ENCODE measurements at regions not wholly inside any gene's neighbourhood (a gene's known extent, or its start where the extent isn't known, plus 50 kb on each side); places are given as distances from the start of the nearest gene placed in this dataset.

GRCh38 chr1:112046630-112047029 lies 57.2 kb upstream of the KCND3 start:
- TF ChIP-seq EZH2phosphoT487 (IDR thresholded peaks at IDR 0.05) (no peak), CTCF (IDR thresholded peaks at IDR 0.05) (no peak), EZH2 (IDR thresholded peaks at IDR 0.05) (no peak)
- no peaks in the 10 kb centered on the region for H3K79me2 ChIP-seq (ENCODE audit: low read depth)
- H2AFZ ChIP-seq (replicated peaks) = no peak overlapping the region
- Mint-ChIP-seq H3K27ac (no peak overlapping the region), H3K9me3 (no peaks in the 10 kb centered on the region), H3K4me1 (no peaks in the 10 kb centered on the region), H3K36me3 (no peaks in the 10 kb centered on the region), H3K4me3 (no peak overlapping the region), H3K27me3 (ENCODE audit: insufficient read depth, low read depth) (peaks cover 2% of the 10 kb centered on the region)
- H3K9me3 ChIP-seq (ENCODE audit: low read depth) = no peaks in the 10 kb centered on the region
- no peaks in the 10 kb centered on the region for H4K20me1 ChIP-seq (ENCODE audit: low read depth)
- H3K36me3 ChIP-seq = no peaks in the 10 kb centered on the region
- H3K4me3 ChIP-seq = no peak overlapping the region
- no peaks in the 10 kb centered on the region for H3K27me3 ChIP-seq
- no peaks in the 10 kb centered on the region for H3K4me1 ChIP-seq
- no peak for DNase-seq (ENCODE audit: low spot score)
- H3K27ac ChIP-seq = no peak overlapping the region
- no peak overlapping the region for H3K9ac ChIP-seq
- H3K4me2 ChIP-seq = no peak overlapping the region
- H3F3A ChIP-seq (ENCODE audit: low read depth) = no peaks in the 10 kb centered on the region

- H3K36me3 ChIP-seq = no peaks in the 10 kb centered on the region
- no peak overlapping the region for H3K27ac ChIP-seq
- H3K4me3 ChIP-seq = no peak overlapping the region
- no peak overlapping the region for H3K9ac ChIP-seq
- H3K36me3 Mint-ChIP-seq = no peaks in the 10 kb centered on the region
- DNase-seq (ENCODE audit: low spot score) = peak; percentile 11
- H3F3A ChIP-seq (ENCODE audit: low read depth) = no peaks in the 10 kb centered on the region
- H3K27ac Mint-ChIP-seq = no peak overlapping the region
- H3K4me1 Mint-ChIP-seq = no peaks in the 10 kb centered on the region
- no peaks in the 10 kb centered on the region for H4K20me1 ChIP-seq (ENCODE audit: low read depth)
- H2AFZ ChIP-seq (replicated peaks) = no peak overlapping the region
- no peaks in the 10 kb centered on the region for H3K27me3 ChIP-seq
- no peaks in the 10 kb centered on the region for H3K9me3 Mint-ChIP-seq
- no peak overlapping the region for H3K4me3 Mint-ChIP-seq
- H3K4me1 ChIP-seq = no peaks in the 10 kb centered on the region
- H3K27me3 Mint-ChIP-seq (ENCODE audit: insufficient read depth, low read depth) = no peaks in the 10 kb centered on the region
- no peaks in the 10 kb centered on the region for H3K9me3 ChIP-seq (ENCODE audit: low read depth)
- H3K4me2 ChIP-seq = no peak overlapping the region
- H3K79me2 ChIP-seq (ENCODE audit: low read depth) = no peaks in the 10 kb centered on the region
- no peak for TF ChIP-seq EZH2 (IDR thresholded peaks at IDR 0.05)
- no peak for TF ChIP-seq CTCF (IDR thresholded peaks at IDR 0.05)
- TF ChIP-seq EZH2phosphoT487 (IDR thresholded peaks at IDR 0.05) = no peak
These were observed 59.0 kb upstream of the KCND3 start for GRCh38 chr1:112048421-112048820.

- no peak overlapping the region for H2AFZ ChIP-seq (replicated peaks)
- H3K36me3 Mint-ChIP-seq = no peaks in the 10 kb centered on the region
- H3K27me3 Mint-ChIP-seq (ENCODE audit: insufficient read depth, low read depth) = no peaks in the 10 kb centered on the region
- no peak for TF ChIP-seq EZH2phosphoT487 (IDR thresholded peaks at IDR 0.05)
- TF ChIP-seq EZH2 (IDR thresholded peaks at IDR 0.05) = no peak
- no peak for TF ChIP-seq CTCF (IDR thresholded peaks at IDR 0.05)
- no peaks in the 10 kb centered on the region for H3K9me3 Mint-ChIP-seq
- no peaks in the 10 kb centered on the region for H4K20me1 ChIP-seq (ENCODE audit: low read depth)
- no peak overlapping the region for H3K4me3 Mint-ChIP-seq
- no peaks in the 10 kb centered on the region for H3K27me3 ChIP-seq
- H3K36me3 ChIP-seq = no peaks in the 10 kb centered on the region
- H3F3A ChIP-seq (ENCODE audit: low read depth) = no peaks in the 10 kb centered on the region
- no peak overlapping the region for H3K4me2 ChIP-seq
- H3K27ac Mint-ChIP-seq = no peak overlapping the region
- DNase-seq (ENCODE audit: low spot score) = no peak
- H3K27ac ChIP-seq = no peak overlapping the region
- no peaks in the 10 kb centered on the region for H3K79me2 ChIP-seq (ENCODE audit: low read depth)
- no peaks in the 10 kb centered on the region for H3K4me1 ChIP-seq
- H3K9ac ChIP-seq = no peak overlapping the region
- H3K4me3 ChIP-seq = no peak overlapping the region
- no peaks in the 10 kb centered on the region for H3K4me1 Mint-ChIP-seq
- H3K9me3 ChIP-seq (ENCODE audit: low read depth) = no peaks in the 10 kb centered on the region
These were observed 65.0 kb upstream of the KCND3 start for GRCh38 chr1:112054510-112054909.

GRCh38 chr1:112056354-112056753 lies 66.9 kb upstream of the KCND3 start:
- H3K4me1 ChIP-seq = no peaks in the 10 kb centered on the region
- H3K27ac ChIP-seq = no peak overlapping the region
- H3K27ac Mint-ChIP-seq = no peak overlapping the region
- H3K36me3 ChIP-seq = no peaks in the 10 kb centered on the region
- TF ChIP-seq CTCF (IDR thresholded peaks at IDR 0.05) = no peak
- no peak for TF ChIP-seq EZH2phosphoT487 (IDR thresholded peaks at IDR 0.05)
- no peak for TF ChIP-seq EZH2 (IDR thresholded peaks at IDR 0.05)
- H3K9me3 Mint-ChIP-seq = no peaks in the 10 kb centered on the region
- no peaks in the 10 kb centered on the region for H3F3A ChIP-seq (ENCODE audit: low read depth)
- H3K4me3 Mint-ChIP-seq = no peak overlapping the region
- no peak for DNase-seq (ENCODE audit: low spot score)
- no peaks in the 10 kb centered on the region for H3K27me3 Mint-ChIP-seq (ENCODE audit: insufficient read depth, low read depth)
- H3K4me1 Mint-ChIP-seq = no peaks in the 10 kb centered on the region
- H3K4me2 ChIP-seq = no peak overlapping the region
- H4K20me1 ChIP-seq (ENCODE audit: low read depth) = no peaks in the 10 kb centered on the region
- H2AFZ ChIP-seq (replicated peaks) = no peak overlapping the region
- H3K79me2 ChIP-seq (ENCODE audit: low read depth) = no peaks in the 10 kb centered on the region
- H3K4me3 ChIP-seq = no peak overlapping the region
- no peaks in the 10 kb centered on the region for H3K36me3 Mint-ChIP-seq
- H3K27me3 ChIP-seq = no peaks in the 10 kb centered on the region
- H3K9ac ChIP-seq = no peak overlapping the region
- H3K9me3 ChIP-seq (ENCODE audit: low read depth) = no peaks in the 10 kb centered on the region
